HEK293T (cell line): ENCODE measurements at regions not wholly inside any gene's neighbourhood (a gene's known extent, or its start where the extent isn't known, plus 50 kb on each side); places are given as distances from the start of the nearest gene placed in this dataset.
A peak's percentile ranks its signal among the peaks of the same experiment; 100 is the strongest.

Experiments used
- CTCF ChIA-PET: fragments of 350-600 bp; formaldehyde crosslinking; extraction: SDS; loops from one replicate; lab custom pipeline; 2021; ENCODE audit warnings: antibody characterized with exemption, inconsistent platforms; lab: Yijun Ruan, JAX
- POLR2A ChIA-PET: fragments of 350-600 bp; formaldehyde crosslinking; extraction: SDS; loops from one replicate; lab custom pipeline; 2020; ENCODE audit warnings: antibody characterized with exemption, inconsistent platforms; lab: Yijun Ruan, JAX
- DNase-seq: peaks from one replicate; pipeline ENCODE4 v3.0.0; 2012; ENCODE audit warnings: mixed read lengths; ENCODE audit errors: extremely low spot score
- ARNT ChIP-seq: fragments of 450-650 bp; IDR thresholded peaks from 2 replicates; pipeline ENCODE4 v1.6.1; 2017; ENCODE audit warnings: mild to moderate bottlenecking
- BHLHE40 ChIP-seq: fragments of 450-650 bp; IDR thresholded peaks from 2 replicates; pipeline ENCODE4 v1.6.1; 2016; ENCODE audit warnings: mild to moderate bottlenecking, moderate library complexity, borderline replicate concordance
- CTBP1 ChIP-seq: fragments of 450-650 bp; IDR thresholded peaks from 2 replicates; pipeline ENCODE4 v1.6.1; 2016; ENCODE audit warnings: borderline replicate concordance
- ELF4 ChIP-seq: fragments of 450-650 bp; IDR thresholded peaks from 2 replicates; pipeline ENCODE4 v1.6.1; 2017; ENCODE audit warnings: antibody characterized with exemption
- FOXA1 ChIP-seq: fragments of 450-650 bp; IDR thresholded peaks from 2 replicates; pipeline ENCODE4 v1.6.1; 2016; ENCODE audit warnings: mild to moderate bottlenecking
- FOXK2 ChIP-seq: fragments of 450-650 bp; IDR thresholded peaks from 2 replicates; pipeline ENCODE4 v1.6.1; 2016; ENCODE audit warnings: mild to moderate bottlenecking
- FOXM1 ChIP-seq: fragments of 450-650 bp; IDR thresholded peaks from 2 replicates; pipeline ENCODE4 v1.6.1; 2017; ENCODE audit warnings: mild to moderate bottlenecking, borderline replicate concordance
- HDGF ChIP-seq: fragments of 450-650 bp; IDR thresholded peaks from 2 replicates; pipeline ENCODE4 v1.6.1; 2017; ENCODE audit warnings: antibody characterized with exemption, borderline replicate concordance
- L3MBTL2 ChIP-seq: fragments of 450-650 bp; conservative IDR thresholded peaks from 2 replicates; pipeline ENCODE4 v1.6.1; 2016; ENCODE audit warnings: mild to moderate bottlenecking
- LEF1 ChIP-seq: fragments of 450-650 bp; IDR thresholded peaks from 2 replicates; pipeline ENCODE4 v1.6.1; 2017; ENCODE audit warnings: mild to moderate bottlenecking, borderline replicate concordance
- NFRKB ChIP-seq: fragments of 450-650 bp; IDR thresholded peaks from 2 replicates; pipeline ENCODE4 v1.6.1; 2016; ENCODE audit warnings: mild to moderate bottlenecking, moderate library complexity
- SP1 ChIP-seq: fragments of 450-650 bp; IDR thresholded peaks from 2 replicates; pipeline ENCODE4 v1.6.1; 2017
- SUZ12 ChIP-seq: fragments of 450-650 bp; IDR thresholded peaks from 2 replicates; pipeline ENCODE4 v1.6.1; 2016; ENCODE audit warnings: mild to moderate bottlenecking
- TARDBP ChIP-seq: fragments of 450-650 bp; IDR thresholded peaks from 2 replicates; pipeline ENCODE4 v1.6.1; 2016
- ZNF384 ChIP-seq: fragments of 450-650 bp; IDR thresholded peaks from 2 replicates; pipeline ENCODE4 v1.6.1; 2016
- TF ChIP-seq, protein P1 (sequence below): fragments of 450-650 bp; IDR thresholded peaks from 2 replicates; pipeline ENCODE4 v1.6.1; 2016

DNA sequence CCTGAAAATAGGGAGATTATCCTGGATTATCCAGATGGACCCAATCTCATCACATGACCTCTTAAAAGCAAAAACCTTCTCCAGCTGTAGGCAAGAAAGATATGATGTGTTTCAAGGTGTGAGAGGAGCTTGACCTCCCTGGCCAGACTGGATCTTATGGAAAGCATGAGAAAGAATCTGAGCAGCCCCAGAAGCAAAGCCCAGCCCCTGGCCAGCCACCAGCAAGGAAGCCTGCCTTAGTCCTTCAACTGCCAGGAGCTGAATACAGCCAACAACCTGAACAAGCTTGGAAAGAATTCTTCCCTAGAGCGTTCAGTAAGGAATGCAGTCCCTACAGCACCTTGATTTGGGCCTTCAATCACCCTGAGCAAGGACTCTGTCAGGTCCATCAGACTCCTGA, 375.0 kb upstream of the CHRM3 start:
- DNase-seq, result no peak
- TF ChIP-seq LEF1 (no peak), ELF4 (no peak), FOXA1 (no peak), TARDBP (no peak), SUZ12 (no peak), ARNT (no peak)
- POLR2A ChIA-PET, result no interaction called here
- CTCF ChIA-PET, result no interaction called here

DNA sequence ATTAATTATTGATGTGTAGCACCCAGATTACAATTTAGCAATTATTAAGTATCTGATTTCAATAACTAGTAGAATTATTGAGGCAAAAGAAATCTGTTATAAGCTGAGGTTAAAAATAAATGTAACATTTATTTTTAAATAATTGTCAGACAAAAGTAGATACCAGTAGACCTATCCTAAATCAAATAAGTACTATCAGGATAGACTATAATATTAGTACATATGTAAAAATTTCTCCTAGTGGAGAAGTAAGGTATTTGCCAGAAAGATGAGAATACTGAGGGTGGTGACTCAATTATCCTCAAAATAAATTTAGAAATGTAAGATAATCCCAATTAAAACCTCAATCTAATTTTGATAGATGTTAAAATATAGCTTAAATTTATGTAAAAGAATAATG, 377.8 kb upstream of the CHRM3 start:
- no peak for TF ChIP-seq SUZ12
- no peak for TF ChIP-seq NFRKB
- TF ChIP-seq HDGF, result no peak
- TF ChIP-seq FOXK2, result no peak
- no peak for TF ChIP-seq FOXM1
- TF ChIP-seq, protein P1, sequence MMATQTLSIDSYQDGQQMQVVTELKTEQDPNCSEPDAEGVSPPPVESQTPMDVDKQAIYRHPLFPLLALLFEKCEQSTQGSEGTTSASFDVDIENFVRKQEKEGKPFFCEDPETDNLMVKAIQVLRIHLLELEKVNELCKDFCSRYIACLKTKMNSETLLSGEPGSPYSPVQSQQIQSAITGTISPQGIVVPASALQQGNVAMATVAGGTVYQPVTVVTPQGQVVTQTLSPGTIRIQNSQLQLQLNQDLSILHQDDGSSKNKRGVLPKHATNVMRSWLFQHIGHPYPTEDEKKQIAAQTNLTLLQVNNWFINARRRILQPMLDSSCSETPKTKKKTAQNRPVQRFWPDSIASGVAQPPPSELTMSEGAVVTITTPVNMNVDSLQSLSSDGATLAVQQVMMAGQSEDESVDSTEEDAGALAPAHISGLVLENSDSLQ, result no peak
- TF ChIP-seq ZNF384, result no peak
- POLR2A ChIA-PET, result no interaction called here
- no peak for DNase-seq
- CTCF ChIA-PET, result no interaction called here

DNA sequence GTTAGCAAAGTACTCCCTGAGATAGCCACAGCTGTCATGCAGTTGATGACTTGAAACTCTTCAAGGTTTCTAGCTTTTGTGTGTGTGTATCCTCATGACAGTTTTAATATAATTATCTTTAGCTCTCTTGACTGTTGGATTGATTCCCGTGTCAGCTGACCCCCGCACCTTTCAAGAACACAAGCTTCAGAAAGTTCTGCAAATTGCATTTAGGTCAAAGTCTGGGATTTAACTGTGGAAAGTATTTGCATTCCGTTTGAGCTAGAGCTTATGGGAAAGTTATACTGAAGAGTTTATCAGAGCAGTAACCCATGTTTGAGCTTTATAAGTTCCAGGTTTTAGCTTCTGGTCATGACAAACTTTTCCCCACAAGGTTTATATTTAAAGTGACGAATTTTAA, 380.1 kb upstream of the CHRM3 start:
- CTCF ChIA-PET, result no interaction called here
- no peak for DNase-seq
- POLR2A ChIA-PET, result no interaction called here
- TF ChIP-seq SP1 (no peak), ZNF384 (no peak), CTBP1 (no peak), L3MBTL2 (no peak), BHLHE40 (no peak), FOXM1 (no peak), FOXK2 (no peak), SUZ12 (no peak), TARDBP (no peak), ARNT (no peak), ELF4 (no peak), NFRKB (no peak), HDGF (no peak), FOXA1 (no peak), LEF1 (no peak)

DNA sequence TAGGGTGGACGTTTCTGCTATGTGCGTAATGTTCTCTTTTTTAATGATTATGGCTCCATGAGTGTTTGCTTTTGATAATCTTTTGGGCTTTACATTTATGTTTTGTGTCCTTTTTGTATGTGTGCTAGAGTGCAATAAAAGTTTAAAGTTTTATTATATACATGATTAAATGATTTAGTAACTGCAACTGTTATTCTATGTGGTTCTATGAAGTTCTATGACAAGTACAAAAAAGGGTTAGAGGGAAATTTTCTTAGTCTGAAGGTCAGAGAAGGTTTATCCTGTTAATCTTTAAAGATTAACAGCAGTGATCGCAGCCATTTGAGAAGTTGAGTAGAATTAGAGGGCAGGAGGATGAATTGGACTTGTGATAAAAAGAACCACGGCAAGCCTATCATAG, 386.4 kb upstream of the CHRM3 start:
- no peak for DNase-seq
- TF ChIP-seq BHLHE40 (no peak), ELF4 (no peak), TARDBP (no peak), SP1 (no peak), NFRKB (no peak), L3MBTL2 (no peak), CTBP1 (no peak), ZNF384 (no peak), FOXM1 (no peak), FOXA1 (no peak), HDGF (no peak), SUZ12 (no peak), ARNT (no peak), FOXK2 (no peak)
- ChIA-PET POLR2A (no interaction called here), CTCF (no interaction called here)

DNA sequence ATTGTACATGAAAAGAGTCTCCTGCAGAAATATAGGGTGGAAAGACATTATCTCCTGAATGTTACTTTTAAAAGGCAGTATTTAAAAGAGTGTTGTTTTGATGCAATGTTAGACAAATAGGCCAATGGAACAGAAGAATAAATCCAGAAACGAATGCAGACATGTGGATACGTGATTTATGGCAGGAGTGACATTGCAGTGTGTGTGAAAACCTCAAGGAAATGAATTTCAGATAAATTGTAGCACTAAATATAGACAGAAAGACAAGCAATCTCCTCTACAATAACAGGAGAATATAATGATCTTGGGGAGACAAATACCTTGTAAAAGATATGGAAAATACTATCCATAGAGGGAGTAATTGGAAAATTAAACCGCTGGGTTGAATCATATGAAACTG, 387.8 kb upstream of the CHRM3 start:
- ChIA-PET POLR2A (no interaction called here), CTCF (no interaction called here)
- TF ChIP-seq SP1, result no peak
- TF ChIP-seq LEF1, result no peak
- TF ChIP-seq L3MBTL2, result no peak
- TF ChIP-seq TARDBP, result no peak
- TF ChIP-seq FOXM1, result no peak
- no peak for TF ChIP-seq NFRKB
- TF ChIP-seq, protein P1, result peak; percentile 51; the same call in 1 of the 2 replicates
- no peak for TF ChIP-seq ZNF384
- DNase-seq, result no peak

DNA sequence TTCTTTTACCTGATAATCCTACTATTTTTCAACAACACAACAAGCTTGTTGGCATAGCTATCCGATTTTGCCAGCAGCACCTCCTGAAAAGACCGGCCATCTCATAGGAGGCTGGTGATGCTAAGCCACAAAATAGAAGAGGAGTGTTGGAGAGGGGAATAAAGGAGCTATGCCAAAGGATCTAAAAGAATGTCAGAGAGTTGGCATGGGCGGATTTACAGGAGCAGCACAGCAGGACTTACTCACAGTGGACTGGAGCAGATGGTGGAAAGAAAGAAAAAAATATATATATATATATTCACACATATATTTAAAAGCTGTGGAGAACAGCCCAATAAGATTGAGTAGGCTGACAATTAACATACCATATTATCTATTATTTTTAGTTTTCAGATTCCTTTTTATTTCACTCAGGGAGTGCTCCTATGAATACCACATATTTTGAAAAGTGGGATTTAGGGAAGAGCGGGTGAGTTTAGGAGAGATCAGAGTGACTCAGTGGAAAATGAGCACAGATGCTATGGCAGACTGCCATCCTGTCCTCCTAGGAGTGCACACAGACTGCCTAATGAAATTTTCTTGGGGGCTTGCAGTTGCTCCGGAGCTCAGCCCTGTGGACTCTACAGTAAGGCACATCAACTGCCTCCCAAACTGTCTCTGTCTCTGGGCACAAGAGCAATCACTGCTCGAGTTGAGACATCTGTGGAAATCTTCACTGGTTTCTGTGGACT, 394.4 kb upstream of the CHRM3 start:
- ChIA-PET POLR2A (no interaction called here), CTCF (interaction anchor here (0.6 kb wide), 1 partner anchor 717 kb away, joined by 6 read pairs; no protein-coding TSS in a partner anchor)
- TF ChIP-seq FOXM1, result no peak

DNA sequence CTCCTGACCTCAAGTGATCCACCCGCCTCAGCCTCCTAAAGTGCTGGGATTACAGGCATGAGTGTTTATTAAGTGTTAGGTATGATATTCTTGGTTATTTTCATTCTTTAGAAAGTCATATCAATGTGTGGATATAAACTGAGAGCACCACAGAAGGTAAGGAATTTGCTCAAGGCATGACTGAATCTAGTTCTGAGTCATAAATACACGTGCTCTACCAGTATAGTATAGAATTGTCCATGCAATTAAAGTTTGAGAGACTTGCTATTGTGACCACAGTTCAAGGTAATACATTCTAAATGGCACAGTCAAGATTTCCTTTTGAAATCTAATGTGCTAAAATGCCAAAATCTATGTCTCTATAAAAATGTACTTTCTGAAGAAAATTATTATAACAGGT, 401.1 kb upstream of the CHRM3 start:
- ChIA-PET CTCF (no interaction called here), POLR2A (no interaction called here)
- TF ChIP-seq BHLHE40 (no peak), FOXA1 (no peak), SUZ12 (no peak), FOXK2 (no peak), ARNT (no peak), TARDBP (no peak), ZNF384 (no peak), NFRKB (no peak), L3MBTL2 (no peak), ELF4 (no peak), HDGF (no peak), FOXM1 (no peak), SP1 (no peak)
- TF ChIP-seq, protein P1, result no peak
- no peak for DNase-seq

More for the DNA sequence above, 394.4 kb upstream of the CHRM3 start:
- no peak for DNase-seq
